HG02610 (cell line): ENCODE measurements at regions not wholly inside any gene's neighbourhood (a gene's known extent, or its start where the extent isn't known, plus 50 kb on each side); places are given as distances from the start of the nearest gene placed in this dataset.

ENCODE experiments used
- ATAC-seq: cut with Tn5 transposase; IDR thresholded peaks from one replicate; pipeline ENCODE4 v1.9.1; 2021; ENCODE audit warnings: mild to moderate bottlenecking, moderate library complexity; ENCODE audit not compliant: unreplicated experiment

DNA sequence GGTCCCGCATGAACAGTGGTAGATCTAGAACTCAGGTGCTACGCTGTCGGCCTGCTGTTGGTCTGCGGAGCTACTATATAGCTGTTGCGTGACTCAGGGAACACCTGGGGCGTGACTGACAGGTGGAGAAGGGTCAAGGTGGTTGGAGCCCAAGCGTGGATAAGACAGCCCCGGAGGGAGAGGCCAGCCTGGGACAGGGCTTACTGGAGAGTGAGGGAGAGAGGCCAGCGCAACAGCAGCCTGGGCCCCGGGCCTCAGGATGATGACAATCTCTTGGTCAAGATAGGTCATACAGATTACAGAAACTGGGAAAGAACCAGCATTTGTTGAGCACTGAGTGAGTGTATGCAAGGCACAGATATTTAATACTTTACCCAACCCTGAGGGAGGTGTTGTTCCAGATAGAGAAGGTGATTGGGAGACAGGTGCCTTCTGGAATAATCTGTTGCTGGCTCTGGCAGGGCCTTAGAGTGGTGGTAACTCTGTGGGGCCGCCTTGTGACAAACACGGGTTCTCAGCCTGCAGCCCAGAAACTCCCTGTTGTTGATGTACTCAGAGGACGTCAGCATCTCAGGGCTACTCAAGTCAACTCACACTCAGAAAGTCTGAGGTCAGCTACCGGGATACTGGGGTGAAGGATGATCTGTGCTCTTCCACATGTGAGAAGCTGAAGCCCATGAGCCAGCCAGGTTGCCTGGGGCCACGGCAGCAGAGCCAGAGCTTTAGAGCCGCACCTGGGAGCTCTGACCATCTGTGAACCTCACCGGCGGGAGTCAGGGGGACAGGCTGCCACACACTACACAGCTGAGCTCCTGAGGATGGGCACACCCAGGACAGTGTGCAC is 265.4 kb upstream of the HES1 start:
- no peak for ATAC-seq

DNA sequence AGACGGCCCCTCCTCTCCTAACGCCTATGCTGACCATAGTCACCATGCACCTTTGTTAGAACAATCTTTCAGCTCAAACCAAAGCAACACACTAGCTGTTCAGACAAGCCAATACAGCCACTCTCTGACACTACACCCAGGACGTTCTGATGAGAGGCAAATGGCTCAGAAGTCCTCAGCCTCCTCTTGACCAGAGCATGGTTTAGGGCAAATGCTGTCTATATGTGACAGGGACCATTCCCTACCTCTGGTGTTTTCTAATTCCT is 264.8 kb upstream of the HES1 start:
- no peak for ATAC-seq

- ATAC-seq, result peak; percentile 69
Observed at GRCh38 chr3:193872265-193872753, 263.6 kb upstream of the HES1 start.

GRCh38 chr3:193873426-193874201 is 262.3 kb upstream of the HES1 start:
- no peak for ATAC-seq

- no peak for ATAC-seq
Observed at GRCh38 chr3:193874512-193874911, 261.4 kb upstream of the HES1 start.

DNA sequence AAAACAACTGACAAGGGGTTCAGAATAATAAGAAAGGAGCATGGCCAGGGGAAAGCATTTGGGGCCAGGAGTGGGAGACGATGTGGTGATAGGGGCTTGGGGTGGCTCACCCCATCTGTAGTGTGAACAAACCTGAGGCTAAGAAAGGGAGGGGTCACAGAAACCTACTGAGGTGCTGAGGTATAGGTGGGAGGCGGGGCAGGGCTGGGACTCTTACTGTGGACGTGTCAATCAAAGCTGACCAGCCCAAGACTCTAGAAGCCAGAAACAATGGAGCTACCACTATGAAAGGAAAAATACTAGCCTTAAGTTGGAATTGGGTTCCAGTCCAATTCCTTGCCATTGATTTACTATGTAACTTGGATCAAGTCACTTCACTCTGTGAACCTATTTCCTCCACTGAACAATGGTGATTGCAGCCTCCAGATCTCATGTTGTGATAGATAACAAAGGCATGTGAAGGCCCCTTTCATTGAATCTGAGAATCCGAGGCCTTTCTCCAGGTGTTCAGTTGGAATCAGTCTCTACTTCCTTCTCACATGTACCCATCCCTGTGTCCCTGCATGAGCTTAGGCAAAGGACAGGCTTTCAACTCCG is 260.9 kb upstream of the HES1 start:
- ATAC-seq, result no peak

DNA sequence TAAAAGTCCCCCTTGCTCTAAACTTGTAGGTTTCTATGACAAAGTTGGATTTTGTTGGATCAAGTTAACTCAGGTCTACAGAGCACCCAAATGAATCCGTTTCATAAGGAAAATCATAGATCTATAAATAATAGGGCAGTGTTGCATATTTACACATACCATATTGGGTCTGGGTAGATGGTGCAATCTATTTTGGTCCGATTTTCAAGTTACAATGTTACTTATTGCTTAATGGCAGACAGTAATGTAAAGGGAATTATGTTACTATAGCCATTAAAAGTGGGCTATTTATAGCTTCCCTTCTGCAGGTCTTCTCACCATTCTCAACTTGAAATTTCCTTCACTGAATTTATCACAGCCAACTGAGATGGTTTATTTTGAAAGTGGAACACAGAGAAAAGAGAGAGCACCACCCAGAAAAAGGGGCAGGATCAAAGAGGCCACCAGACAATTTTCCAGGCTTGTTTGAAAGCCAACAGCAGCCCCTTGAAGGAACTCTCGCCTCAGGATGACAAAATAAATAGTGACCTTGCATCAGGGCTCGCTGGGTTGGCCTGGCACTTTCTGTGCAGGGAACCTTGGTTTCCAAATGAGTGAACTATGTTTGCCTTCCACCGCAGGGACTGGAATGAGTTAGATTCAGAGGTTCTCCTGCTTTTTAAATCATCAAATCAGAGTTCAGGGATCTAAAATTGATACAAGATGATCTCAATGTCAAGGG is 260.2 kb upstream of the HES1 start:
- no peak for ATAC-seq

DNA sequence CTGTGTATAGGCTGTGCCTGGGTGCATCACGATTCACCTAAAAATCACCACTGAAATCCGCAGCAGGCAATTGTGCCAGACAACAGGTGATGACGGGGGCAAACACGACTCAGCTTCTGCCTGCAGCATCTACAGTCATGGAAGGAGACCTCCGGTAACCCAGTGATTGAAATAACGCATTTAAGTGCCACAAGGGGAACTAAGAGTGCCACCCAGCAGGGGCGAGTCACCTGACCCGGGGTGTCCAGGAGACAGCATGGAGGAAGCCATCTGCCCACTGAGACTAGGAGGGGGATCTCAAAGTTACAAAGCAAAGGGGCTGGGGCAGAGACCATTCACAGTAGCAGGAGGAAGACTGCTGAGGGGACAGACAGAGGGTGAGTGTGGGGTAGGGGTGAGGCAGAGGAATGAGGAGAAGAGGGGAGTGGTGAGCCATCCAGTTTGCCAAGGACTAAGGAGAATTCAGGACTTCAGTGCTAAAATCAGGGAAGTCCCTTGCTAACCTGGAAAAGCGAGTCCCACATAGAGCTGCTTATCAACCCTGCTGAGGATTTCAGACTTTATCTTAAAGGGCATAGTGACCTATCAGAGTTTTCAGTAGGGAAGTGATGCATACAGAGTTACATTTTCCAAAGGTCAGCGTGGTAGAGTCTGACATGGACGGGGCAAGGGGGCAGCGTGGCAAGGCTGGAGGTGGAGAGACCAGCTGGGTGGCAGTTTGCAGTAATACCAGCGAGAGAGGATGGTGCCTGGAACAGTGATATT is 256.7 kb upstream of the HES1 start:
- ATAC-seq, result no peak

GRCh38 chr3:193879864-193880242 is 256.1 kb upstream of the HES1 start:
- no peak for ATAC-seq

DNA sequence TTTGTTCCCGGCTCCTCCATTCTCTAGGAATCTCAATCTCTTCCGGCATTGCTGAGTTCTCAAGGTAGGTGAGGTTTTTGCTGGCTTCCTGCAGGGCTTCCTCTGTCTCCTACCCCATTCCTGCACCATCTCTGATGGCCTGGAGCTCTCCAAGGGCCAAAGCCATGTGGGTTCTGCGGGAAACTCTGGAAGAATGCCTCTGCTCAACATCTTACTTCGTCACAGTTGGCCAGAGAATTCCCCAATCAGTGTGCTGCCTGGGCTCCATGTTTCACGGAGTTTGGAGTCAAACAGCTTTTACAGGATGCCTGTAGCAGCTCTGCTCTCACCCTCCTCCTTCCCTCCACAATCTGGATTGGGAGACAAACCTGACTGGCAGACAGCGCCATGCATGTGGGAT is 253.9 kb upstream of the HES1 start:
- no peak for ATAC-seq

- no peak for ATAC-seq
Observed at GRCh38 chr3:193883551-193883950, 252.4 kb upstream of the HES1 start.

GRCh38 chr3:193884027-193884426 is 251.9 kb upstream of the HES1 start:
- no peak for ATAC-seq

DNA sequence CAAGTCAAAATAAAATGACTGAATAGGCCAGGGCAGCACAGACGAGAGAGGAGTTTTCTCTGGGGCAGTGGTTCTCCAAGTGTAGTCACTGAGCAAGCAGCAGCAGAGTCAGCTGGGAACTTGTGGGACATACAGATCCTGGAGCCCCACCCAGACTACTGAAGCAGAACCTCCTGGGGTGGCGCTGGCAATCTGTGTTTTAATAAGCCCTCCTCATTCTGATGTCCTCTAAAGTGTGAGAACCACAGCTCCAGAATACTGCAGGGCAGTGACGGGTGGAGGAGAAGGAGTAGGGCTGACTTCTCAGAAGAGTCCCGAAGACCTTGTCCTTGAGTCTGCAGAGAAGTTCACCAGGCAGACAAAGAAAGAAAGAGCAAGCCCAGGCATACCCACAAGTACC is 251.3 kb upstream of the HES1 start:
- no peak for ATAC-seq

- ATAC-seq, result no peak
Observed at GRCh38 chr3:193885832-193886231, 250.1 kb upstream of the HES1 start.

DNA sequence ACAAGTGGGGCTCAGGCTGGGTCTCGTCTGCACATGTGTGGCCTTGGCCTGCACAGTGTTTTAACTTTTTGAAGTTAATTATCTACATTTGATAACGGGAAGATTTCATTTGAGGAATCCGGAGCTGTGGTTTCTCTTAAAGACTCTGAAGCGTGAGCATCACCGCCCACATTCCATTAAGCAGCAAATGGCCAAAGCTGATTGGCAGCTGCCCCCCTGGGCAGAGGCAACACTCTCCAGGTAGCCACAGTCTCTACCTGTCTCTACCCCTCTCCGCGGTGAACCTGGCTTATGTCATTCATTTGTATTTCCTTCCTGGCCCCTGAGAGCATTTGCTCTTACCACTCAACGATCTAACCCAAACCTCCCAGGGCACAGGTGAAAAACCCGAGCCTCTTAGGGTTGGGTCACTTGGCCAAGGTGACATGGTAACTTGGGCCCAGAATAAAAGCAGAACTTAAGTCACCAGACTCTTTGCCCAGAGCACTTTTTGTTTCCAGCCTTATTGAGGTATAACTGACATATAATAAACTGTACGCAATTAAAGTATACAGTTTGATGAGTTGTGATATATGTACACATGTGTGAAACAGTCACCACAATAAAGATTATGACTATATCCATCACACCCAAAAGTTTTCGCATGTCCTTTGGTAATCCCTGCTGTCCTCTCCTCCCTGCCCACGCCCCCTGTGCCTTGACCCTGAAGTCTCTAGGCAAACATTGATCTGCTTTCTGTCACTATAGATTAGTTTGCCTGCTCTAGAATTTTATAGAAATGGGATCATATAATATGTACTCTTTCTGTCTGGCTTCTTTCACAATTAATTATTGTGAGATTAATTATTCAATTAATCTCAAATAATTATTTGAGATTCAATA is 245.7 kb upstream of the HES1 start:
- no peak for ATAC-seq

GRCh38 chr3:193894121-193894863 is 241.7 kb upstream of the HES1 start:
- ATAC-seq, result no peak

- ATAC-seq, result no peak
Observed at GRCh38 chr3:193895409-193895808, 240.5 kb upstream of the HES1 start.

DNA sequence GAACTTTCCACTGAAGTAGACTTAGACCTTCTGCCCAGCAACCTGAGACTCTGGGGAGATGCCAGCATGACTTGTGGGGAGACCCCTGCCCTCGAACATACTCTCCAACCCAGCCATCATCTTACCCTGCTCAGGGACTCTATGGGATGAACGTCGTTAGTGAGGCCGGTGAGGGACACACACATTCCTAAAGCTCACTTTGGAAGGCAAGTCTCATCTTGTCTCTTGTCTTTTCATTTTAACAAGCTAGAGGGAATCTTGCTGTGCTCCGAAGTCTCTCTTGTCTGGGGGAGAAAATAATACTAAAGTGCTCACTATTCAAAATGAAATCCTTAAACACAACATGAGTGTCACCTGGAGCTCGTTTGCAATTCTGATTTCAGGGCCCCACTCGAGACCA is 239.5 kb upstream of the HES1 start:
- ATAC-seq, result no peak

DNA sequence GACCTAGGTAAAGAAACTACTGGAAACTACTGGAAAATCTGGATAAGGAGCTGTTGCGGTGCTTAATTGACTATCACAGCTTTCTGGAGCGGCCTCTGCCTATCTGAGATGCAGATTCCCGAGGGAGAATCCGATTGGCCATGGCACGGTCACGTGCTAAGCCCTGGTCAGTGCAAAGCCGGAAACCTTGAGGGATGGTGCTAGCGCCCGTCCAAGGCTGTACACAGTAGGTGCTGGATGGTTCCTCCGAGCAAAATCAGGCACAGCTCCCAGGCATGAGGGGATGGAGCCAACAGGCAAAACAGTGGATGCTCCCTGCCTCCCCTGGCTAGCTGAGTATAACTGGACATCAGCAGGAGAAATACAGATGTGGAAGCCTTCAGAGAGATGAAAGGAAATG is 238.7 kb upstream of the HES1 start:
- no peak for ATAC-seq
